Jurkat, Clone E6-1 (cell line): ENCODE measurements at regions not wholly inside any gene's neighbourhood (a gene's known extent, or its start where the extent isn't known, plus 50 kb on each side); places are given as distances from the start of the nearest gene placed in this dataset.
"Not testable (repeated sequence)": the region's sequence is repeated elsewhere in the genome, so short reads cannot be mapped to it uniquely, and the experiment has no call there.

Experiments
- DNase-seq: peaks from one replicate; pipeline ENCODE4 v3.0.0-alpha.2; 2011; ENCODE audit warnings: low read depth, low spot score
- H3K4me3 ChIP-seq: 2 replicates; pipeline ENCODE4 v1.5.1; 2011; ENCODE audit warnings: mild to moderate bottlenecking, low read length, control low read depth, moderate library complexity

DNA sequence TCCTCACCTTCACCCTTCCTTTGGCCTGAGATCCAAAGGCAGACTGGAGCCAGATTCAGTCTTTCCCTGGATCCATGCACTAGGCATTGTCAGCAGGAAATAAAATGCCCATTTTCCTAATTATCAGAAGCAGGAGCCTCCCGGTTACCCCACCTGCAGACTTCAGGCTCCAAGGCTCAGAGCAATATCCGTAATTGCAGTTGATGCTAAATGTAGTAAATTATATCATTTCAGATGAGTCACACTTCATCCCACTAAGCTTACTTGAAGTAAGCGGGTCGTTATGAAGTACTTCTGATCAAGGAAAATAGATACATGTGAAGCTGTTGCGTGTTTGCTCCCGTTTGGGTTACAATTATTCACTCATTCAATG is 110.7 kb upstream of the SFSWAP start:
- no peak overlapping the region for H3K4me3 ChIP-seq
- DNase-seq, result no peak

DNA sequence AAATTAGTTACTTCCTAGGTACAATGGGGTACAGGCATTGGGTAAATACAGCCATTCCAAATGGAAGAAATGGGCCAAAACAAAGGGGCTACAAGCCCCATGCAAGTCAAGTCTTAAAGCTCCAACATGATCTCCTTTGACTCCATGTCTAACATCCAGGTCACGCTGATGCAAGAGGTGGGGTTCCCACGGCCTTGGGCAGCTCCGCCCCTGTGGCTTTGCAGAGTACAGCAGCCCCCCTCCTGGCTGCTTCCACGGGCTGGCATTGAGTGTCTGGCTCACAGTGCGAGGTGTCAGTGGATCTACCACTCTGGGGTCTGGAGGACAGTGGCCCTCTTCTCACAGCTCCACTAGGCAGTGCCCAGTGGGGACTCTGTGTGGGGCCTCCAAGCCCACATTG is 109.4 kb upstream of the SFSWAP start:
- DNase-seq, H3K4me3 ChIP-seq: not testable (repeated sequence)

DNA sequence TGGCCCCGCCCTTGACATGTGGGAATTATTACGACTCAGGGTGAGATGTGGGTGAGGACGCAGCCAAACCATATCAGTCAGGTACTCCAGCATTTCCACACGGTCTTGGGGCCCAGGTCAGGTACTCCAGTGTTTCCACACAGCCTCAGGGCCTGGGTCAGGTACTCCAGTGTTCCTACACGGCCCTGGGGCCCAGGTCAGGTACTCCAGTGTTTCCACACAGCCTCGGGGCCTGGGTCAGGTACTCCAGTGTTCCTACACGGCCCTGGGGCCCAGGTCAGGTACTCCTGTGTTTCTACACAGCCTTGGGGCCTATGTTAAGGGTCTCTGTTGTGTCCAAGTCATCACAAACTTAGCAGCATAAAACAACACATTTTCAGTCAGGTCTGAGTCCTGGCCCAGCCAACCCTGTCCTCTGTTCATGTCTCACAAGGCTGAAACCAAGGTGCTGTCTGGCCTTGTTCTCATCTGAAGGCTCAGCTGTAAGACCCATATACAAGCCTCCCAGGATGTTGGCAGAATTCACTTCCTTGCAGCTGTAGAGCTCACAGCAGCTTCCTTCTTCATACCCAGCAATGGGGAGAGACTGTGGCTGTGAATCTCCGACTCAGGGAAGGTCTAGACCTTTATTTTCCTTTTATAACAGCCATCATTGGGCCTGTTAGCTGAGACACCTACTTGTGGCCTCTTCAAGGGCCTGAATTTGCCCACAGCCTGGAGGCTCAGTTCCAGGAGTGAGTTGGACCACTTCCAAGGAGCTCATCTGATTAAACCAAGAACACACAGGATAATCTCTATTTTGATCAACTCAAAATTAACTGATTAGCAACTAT is 107.6 kb upstream of the SFSWAP start:
- DNase-seq, result peak; percentile 41
- H3K4me3 ChIP-seq, result no peak overlapping the region

DNA sequence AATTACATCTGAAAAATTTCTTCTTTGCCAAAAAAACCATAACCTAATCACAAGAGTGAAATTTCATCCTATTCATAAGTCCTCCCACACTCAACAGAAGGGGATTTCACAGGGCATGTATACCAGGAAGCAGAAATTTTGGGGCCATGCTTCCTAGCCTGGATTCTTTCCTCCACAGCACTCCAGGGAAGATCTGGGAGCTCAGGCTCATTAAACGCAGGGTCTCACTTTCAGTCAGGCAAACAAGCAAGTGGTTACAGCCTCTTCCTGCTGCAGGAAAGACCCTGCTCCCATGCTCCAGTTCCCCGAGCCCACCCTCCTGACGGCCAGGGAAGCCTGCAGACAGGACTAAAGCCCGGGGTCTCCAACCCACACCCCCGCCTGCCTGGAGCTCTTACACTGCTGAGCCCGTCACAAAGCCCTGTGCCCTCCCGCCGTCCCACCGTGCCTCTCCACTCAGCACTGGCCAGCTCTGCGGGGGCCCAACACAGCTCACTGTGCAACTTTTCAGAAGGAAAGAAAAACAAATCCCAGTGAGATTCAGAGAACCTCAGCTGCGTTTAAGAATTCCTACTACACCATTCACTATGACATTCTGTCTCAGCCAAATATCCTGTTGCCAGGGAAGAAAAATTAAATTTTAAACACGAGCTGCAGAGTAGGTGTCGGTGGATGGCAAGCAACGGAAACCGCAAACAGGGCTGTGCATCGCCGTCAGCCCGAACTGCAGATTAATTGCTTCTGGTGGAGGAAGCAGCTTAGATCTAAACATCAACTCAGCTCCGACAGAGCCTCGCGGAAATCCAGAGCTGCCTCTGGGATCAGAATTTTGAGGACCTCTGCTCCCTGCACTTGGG is 106.7 kb upstream of the SFSWAP start:
- peak; percentile 25 for DNase-seq
- H3K4me3 ChIP-seq, result no peak overlapping the region

DNA sequence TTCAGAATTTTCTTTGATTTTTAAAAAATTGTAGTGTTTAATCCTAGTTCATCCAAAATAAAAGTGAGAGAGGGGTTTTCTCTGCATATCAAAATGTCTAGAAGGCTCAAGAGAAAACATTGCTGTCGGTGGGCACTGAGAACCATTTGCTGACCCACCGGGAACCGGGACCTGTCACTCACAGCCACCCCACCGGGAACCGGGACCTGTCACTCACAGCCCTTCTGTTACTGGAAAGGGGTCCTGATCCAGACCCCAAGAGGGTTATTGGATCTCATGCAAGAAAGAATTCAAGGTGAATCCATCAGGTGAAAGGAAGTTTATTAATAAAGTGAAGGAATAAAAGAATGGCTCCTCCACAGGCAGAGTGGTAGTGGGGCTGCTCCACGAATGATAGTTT is 106.0 kb upstream of the SFSWAP start:
- H3K4me3 ChIP-seq, result no peak overlapping the region
- no peak for DNase-seq

DNA sequence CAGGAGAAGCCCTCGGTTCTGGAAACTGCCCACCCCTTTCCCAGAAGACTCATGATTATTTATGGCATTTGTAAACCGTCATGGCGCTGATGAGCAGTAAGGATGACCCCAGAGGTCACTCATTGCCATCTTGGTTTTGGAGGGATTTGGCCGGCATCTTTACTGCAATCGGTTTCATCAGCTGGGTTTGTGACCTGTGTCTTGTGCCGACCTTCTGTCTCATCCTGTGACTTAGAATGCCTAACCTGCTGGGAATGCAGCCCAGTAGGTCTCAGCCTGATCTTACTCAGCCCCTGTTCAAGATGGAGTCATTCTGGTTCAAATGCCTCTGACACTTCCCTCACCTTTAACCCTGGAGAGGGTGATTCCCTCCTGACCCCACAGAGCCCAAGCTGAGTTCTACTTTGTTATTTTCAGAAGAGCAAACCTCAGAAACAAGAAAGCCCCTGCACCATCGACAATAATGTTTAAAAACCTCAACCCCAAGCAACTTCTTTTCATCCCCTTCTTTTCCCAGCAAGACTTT is 105.5 kb upstream of the SFSWAP start:
- DNase-seq, result no peak
- H3K4me3 ChIP-seq, result no peak overlapping the region

DNA sequence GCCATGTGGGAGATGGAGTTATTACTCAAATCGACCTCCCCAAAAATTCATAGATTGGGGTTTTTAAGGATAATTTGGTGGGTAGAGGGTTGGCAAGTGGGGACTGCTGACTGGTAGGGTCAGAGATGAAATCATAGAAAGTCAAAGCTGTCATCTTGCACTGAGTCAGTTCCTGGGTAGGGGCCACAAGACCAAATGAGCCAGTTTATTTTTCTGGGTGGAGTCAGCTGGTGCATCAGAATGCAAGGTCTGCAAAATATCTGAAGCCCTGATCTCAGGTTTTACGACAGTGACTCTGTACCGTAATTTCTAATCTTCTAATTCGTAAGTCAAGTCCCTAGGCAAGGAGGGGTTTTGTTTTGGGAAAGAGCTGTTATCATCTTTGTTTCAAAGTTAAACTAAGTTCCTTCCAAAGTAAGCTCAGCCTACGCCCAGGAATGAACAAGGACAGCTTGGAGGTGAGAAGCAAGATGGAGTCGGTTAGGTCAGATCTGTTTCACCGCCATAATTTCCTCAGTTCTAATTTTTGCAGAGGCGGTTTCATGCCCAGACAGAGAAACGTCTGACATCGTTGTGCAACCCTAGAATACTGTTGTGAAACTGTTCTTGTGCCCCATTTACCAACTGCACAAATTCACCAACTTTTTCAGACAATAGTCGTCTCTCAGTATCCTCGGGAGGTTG is 104.5 kb upstream of the SFSWAP start:
- DNase-seq, result no peak
- no peak overlapping the region for H3K4me3 ChIP-seq

DNA sequence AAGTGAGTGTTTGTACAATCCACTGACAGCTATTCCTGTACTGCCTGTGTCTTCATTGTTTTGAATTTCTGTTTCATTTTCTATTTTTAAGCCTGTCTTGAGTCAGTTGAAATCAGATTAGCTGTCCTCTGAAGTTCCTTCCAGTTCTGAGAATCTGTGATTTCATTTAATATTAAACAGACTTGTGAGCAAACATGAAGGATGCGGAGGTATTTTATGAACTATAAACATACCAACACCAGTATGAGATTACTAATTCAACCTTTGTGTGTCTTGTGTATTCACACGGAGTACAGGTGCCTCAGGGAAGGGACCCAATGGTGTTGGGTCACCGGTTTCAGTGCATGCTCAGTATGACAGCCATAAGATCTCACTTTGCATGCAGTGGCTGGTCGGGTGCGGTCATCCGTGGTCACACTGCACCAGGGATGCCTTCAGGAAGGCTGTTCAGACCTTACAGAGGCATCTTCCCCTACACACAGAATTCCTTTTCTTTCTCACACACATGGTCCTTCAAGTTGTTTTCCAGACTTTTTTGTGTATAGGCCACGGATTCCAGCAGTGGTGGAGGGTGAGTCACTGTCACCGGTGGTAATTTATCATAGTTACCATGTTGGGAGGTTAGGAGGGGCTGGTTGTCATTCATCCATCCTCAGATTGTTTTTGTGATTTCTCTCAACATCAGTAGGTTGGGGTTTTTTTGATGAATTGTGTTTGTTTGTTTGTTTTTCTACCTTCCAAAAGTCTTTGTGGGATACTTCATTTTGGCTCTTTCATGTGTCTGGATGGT is 103.0 kb upstream of the SFSWAP start:
- H3K4me3 ChIP-seq, result no peak overlapping the region
- no peak for DNase-seq

DNA sequence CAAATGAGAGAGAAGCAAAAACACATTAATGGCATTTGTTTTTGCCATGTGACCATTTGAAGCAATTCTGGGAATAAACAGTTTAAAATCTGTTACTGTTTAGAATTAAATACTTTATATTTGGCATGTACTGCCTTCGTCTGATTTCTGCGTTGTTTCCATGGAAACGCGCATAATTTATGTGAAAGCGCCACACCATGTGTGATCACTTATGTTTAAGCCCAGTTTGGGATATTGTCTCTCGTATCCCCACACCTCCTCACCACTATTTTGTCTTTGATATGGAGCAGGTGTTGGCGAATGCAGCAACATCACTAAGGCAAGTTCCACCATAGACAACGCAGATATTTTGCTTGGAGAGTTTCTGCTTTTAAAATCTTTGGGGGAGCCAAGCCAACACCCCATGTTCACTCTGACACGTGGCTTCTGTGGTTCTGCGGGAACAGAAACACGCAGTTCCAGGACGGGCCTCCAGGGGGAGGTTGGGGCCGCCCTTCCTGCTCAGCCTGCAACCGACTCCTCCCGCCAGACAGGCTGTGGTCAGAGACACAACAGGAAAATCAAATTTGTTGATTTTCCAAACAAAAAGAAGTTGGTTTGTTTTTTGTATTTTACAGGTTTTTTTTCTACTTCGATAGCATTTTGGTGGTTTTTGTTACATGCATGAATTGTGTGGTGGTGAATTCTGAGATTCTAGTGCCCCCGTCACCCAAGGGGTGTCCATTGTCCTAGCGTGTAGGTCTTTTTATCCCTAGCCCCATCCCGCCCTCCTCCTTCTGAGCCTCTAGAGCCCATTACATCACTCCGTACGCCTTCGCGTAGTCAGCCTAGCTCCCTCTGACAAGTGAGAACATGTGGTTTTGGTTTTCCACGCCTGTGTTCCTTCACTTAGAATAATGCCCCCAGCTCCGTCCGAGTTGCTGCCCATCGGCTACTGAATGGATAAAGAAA is 101.9 kb upstream of the SFSWAP start:
- peak; percentile 32 for DNase-seq
- H3K4me3 ChIP-seq, result no peak overlapping the region

DNA sequence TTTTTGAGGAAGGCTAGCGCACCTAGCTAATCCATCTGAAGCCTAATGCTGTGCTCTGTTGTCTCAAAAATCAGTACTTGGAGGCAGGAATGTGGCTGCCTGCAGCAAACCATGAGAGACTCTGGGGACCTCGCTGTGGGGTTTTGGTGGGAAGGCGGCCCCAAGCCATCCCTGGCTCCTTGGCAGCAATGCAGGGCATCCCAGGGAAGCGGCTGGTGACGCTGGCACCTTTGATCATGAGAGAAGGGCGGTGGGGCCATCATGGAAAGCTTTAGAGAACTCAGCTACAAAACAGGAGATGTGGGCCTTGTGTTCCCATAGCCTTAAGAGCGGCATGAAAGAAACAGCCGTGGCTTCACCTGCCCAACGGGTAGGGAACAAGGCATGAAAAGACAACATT is 101.1 kb upstream of the SFSWAP start:
- no peak overlapping the region for H3K4me3 ChIP-seq
- DNase-seq, result no peak

DNA sequence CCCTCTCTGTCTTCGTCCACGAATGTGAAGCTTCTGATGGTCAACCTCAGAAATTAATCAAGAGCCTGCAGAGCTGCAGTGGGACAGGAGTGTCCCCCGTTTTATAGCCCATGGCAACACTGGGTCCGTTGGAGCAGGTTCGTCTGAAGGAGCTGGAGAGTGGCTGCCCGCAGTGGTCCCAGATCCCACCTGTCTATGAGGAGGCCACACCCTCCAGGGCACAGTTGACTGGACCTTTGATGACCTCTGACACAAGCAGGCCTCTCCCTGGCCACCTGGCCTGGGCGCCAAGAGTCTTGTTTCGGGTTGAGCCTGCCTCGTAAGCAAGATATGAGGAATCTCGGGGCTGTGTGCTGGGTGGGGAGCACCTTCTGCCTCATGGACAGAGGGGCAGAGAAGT is 100.7 kb upstream of the SFSWAP start:
- no peak overlapping the region for H3K4me3 ChIP-seq
- no peak for DNase-seq

DNA sequence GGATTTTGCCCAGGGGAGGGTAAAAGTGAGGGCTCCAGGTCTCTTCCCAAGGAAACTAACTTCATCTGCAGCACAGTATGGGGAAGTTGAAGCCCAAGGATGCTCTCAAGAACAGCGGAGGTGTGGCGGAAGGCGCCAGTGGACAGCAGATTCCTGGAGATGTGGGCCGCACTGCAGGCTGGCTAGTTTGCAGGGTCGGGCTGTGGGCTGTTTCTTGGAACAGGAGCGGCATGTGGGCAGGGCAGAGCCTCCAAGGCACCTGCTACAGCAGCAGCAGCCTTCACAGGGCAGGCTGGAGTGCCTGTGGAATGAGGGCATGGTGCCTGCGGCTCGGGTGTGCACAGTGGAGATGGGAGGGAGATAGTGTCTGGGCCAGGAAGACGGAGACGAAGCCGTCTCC is 100.0 kb upstream of the SFSWAP start:
- H3K4me3 ChIP-seq, result no peak overlapping the region
- DNase-seq, result no peak

DNA sequence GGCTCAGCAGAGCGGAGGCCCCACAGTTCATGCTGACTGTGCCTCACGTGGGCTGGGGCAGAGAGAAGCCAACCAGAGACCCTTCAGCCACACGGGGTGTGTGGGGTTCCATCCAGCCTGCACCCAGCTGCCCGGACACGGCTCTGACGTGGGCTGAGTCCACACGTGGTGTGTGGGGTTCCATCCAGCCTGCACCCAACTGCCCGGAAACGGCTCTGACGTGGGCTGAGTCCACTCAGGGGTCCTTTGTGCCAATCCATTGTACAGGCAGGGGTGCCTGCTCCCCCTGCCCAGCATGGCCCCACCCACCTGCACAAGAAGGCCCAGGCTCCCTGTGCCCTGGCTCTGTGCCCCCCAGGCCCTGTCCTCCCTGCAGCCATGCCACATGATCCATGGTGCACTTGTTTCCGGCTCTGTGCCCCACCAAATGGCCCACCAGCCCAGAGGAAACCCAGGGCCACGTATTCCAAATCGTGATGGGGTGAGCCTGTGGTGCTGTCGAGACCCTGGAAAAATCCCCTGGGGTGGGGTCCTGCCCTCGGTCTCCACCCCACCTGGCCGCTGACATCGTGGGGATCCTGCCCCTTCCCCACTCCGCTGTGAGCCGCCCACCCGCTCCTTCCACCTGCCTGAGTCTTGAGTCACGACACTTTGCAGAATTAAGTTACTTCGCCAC is 99.3 kb upstream of the SFSWAP start:
- no peak for DNase-seq
- H3K4me3 ChIP-seq, result no peak overlapping the region

DNA sequence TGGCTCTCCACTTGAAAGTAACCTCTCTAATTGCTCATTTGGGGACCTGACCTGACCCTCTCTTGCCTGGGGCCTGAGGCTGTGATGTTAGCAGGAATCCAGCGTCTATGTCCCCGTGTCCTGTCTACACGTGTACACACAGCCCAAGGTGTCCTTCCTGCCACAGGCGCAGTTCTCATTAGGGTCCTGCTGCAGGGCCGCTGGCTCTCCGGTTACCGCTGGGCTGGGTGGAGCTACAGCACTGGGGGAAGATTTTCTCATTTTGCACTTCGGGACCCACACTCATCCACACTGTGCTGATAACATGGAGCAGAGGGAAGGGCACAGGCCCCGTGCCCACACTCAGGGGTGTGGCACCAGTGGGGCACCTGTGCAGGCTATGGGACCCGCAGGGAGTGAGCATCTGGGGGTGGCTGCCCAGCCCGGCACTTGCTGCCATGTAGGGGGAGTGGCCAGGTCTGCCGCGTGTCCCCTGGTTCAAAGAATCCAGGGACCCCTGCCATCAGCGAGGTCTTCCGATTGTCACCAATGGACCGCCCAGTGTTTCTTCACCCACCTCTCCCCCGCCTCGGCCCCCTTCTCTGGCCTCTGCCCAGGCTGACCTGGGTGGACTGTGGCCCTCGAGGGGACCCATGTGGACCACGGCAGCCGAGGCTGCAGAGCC is 98.7 kb upstream of the SFSWAP start:
- H3K4me3 ChIP-seq, result no peak overlapping the region
- DNase-seq, result no peak

DNA sequence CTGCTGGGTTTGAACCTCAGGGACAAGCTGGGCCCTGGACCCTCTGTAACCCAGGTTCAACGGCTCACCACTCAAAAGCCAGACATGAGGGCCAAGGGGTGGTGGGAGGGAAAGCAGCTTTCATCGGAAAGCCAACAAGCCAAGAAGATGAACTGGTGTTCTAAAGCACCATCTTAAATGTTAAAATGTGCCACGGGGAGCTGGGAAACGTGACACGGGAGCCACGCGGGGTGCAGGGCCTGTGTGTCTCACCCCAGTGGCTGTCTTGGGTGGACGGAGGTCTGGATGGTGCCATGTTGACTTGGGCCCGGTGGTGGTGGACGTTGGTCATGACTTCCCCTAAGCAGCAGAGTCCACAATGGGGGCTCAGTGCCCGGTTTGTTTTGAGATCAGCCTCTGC is 97.7 kb upstream of the SFSWAP start:
- H3K4me3 ChIP-seq, result no peak overlapping the region
- no peak for DNase-seq

DNA sequence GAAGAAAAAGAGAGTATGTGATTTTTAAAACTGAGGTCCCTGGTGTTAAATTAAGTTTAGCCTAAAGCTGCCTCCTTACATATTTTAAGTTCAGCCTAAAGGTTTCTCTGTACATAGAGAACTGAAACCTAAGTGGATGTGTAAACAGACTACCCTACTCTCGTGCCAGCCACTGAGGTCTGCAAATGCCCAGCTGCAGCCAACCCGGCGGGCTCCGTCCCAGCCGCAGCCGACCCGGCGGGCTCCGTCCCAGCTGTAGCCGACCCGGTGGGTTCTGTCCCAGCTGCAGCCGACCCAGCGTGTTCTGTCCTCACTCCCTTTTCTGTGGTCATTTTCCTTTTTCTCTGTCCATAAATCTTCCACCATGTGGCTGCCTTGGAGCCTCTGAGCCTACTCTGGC is 97.2 kb upstream of the SFSWAP start:
- H3K4me3 ChIP-seq, result no peak overlapping the region

More for the DNA sequence above, 97.2 kb upstream of the SFSWAP start:
- no peak for DNase-seq
